ENCODE measurements at regions not wholly inside any gene's neighbourhood (a gene's known extent, or its start where the extent isn't known, plus 50 kb on each side); places are given as distances from the start of the nearest gene placed in this dataset.

- H3K4me2 ChIP-seq (ENCODE audit: insufficient read depth, low read length): no peak overlapping the region
These were observed 255.9 kb upstream of the SULF2 start for GRCh38 chr20:48041078-48041780.

GRCh38 chr20:48040491-48040890 lies 255.2 kb upstream of the SULF2 start:
- Histone ChIP-seq H3K9me3 (ENCODE audit: low read depth, low read length) (no peaks in the 10 kb centered on the region), H3K4me1 (ENCODE audit: insufficient read depth, low read length) (no peaks in the 10 kb centered on the region)

More at GRCh38 chr20:48041078-48041780, 255.9 kb upstream of the SULF2 start:
- peaks cover 2% of the 10 kb centered on the region for H3K27me3 ChIP-seq (ENCODE audit: insufficient read depth, low read length)
- H3K27ac ChIP-seq (ENCODE audit: low read depth, low read length): no peak overlapping the region
- DNase-seq (ENCODE audit: insufficient read length, low spot score, missing footprints): no peak
- H3K79me2 ChIP-seq (ENCODE audit: insufficient read depth, low read length): no peaks in the 10 kb centered on the region
- H3K4me3 ChIP-seq (ENCODE audit: insufficient read depth, low read length): no peak overlapping the region
- TF ChIP-seq CTCF (IDR thresholded peaks at IDR 0.05; ENCODE audit: extremely low read depth, low read depth, low read length): no peak
- no peaks in the 10 kb centered on the region for H3K4me1 ChIP-seq (ENCODE audit: insufficient read depth, low read length)
- no peak overlapping the region for H2AFZ ChIP-seq (ENCODE audit: low read length)
- H3K9me3 ChIP-seq (ENCODE audit: low read depth, low read length): no peaks in the 10 kb centered on the region
- no peaks in the 10 kb centered on the region for H4K20me1 ChIP-seq (ENCODE audit: insufficient read depth, low read length)
- no peaks in the 10 kb centered on the region for H3K36me3 ChIP-seq (ENCODE audit: insufficient read depth, low read length)

GRCh38 chr20:48040051-48040450 lies 254.8 kb upstream of the SULF2 start:
- no peaks in the 10 kb centered on the region for H3K79me2 ChIP-seq (ENCODE audit: insufficient read depth, low read length)
- no peak for TF ChIP-seq CTCF (IDR thresholded peaks at IDR 0.05; ENCODE audit: extremely low read depth, low read depth, low read length)
- no peak overlapping the region for H3K4me2 ChIP-seq (ENCODE audit: insufficient read depth, low read length)
- H3K4me3 ChIP-seq (ENCODE audit: insufficient read depth, low read length): no peak overlapping the region
- no peak overlapping the region for H3K27ac ChIP-seq (ENCODE audit: low read depth, low read length)
- DNase-seq (ENCODE audit: insufficient read length, low spot score, missing footprints): no peak
- H3K27me3 ChIP-seq (ENCODE audit: insufficient read depth, low read length): no peaks in the 10 kb centered on the region
- no peaks in the 10 kb centered on the region for H3K36me3 ChIP-seq (ENCODE audit: insufficient read depth, low read length)
- H3K9me3 ChIP-seq (ENCODE audit: low read depth, low read length): no peaks in the 10 kb centered on the region
- no peaks in the 10 kb centered on the region for H4K20me1 ChIP-seq (ENCODE audit: insufficient read depth, low read length)
- H3K4me1 ChIP-seq (ENCODE audit: insufficient read depth, low read length): no peaks in the 10 kb centered on the region
- no peak overlapping the region for H2AFZ ChIP-seq (ENCODE audit: low read length)

More at GRCh38 chr20:48040491-48040890, 255.2 kb upstream of the SULF2 start:
- Histone ChIP-seq H3K36me3 (ENCODE audit: insufficient read depth, low read length) (no peaks in the 10 kb centered on the region), H3K4me2 (ENCODE audit: insufficient read depth, low read length) (no peak overlapping the region), H4K20me1 (ENCODE audit: insufficient read depth, low read length) (no peaks in the 10 kb centered on the region), H3K27me3 (ENCODE audit: insufficient read depth, low read length) (peaks cover 2% of the 10 kb centered on the region), H2AFZ (ENCODE audit: low read length) (no peak overlapping the region), H3K27ac (ENCODE audit: low read depth, low read length) (no peak overlapping the region), H3K4me3 (ENCODE audit: insufficient read depth, low read length) (no peak overlapping the region), H3K79me2 (ENCODE audit: insufficient read depth, low read length) (no peaks in the 10 kb centered on the region)
- no peak for TF ChIP-seq CTCF (IDR thresholded peaks at IDR 0.05; ENCODE audit: extremely low read depth, low read depth, low read length)
- DNase-seq (ENCODE audit: insufficient read length, low spot score, missing footprints): no peak

- no peak overlapping the region for H3K27ac ChIP-seq (ENCODE audit: low read depth, low read length)
- H3K27me3 ChIP-seq (ENCODE audit: insufficient read depth, low read length): no peaks in the 10 kb centered on the region
- H3K4me1 ChIP-seq (ENCODE audit: insufficient read depth, low read length): no peaks in the 10 kb centered on the region
- no peak overlapping the region for H3K4me3 ChIP-seq (ENCODE audit: insufficient read depth, low read length)
- no peak for TF ChIP-seq CTCF (IDR thresholded peaks at IDR 0.05; ENCODE audit: extremely low read depth, low read depth, low read length)
- H3K9me3 ChIP-seq (ENCODE audit: low read depth, low read length): no peaks in the 10 kb centered on the region
- no peaks in the 10 kb centered on the region for H4K20me1 ChIP-seq (ENCODE audit: insufficient read depth, low read length)
- no peak overlapping the region for H2AFZ ChIP-seq (ENCODE audit: low read length)
- no peaks in the 10 kb centered on the region for H3K79me2 ChIP-seq (ENCODE audit: insufficient read depth, low read length)
- no peak overlapping the region for H3K4me2 ChIP-seq (ENCODE audit: insufficient read depth, low read length)
- no peaks in the 10 kb centered on the region for H3K36me3 ChIP-seq (ENCODE audit: insufficient read depth, low read length)
- no peak for DNase-seq (ENCODE audit: insufficient read length, low spot score, missing footprints)
These were observed 254.2 kb upstream of the SULF2 start for GRCh38 chr20:48039514-48039913.

All from osteoblast (primary cell).